Ovary (tissue), 7 donors: ENCODE measurements at regions not wholly inside any gene's neighbourhood (a gene's known extent, or its start where the extent isn't known, plus 50 kb on each side); places are given as distances from the start of the nearest gene placed in this dataset.

Experiments used
- DNase-seq, 5 donors: peaks; one replicate each; pipeline ENCODE4 v3.0.0-alpha.2; 2019 to 2020
- H3K27ac ChIP-seq, 2 donors: fragments of 200-600 bp; one replicate each; pipeline versions ENCODE4 v1.5.1 to v1.8.0; 2019 to 2022
- H3K27me3 ChIP-seq: fragments of 200-600 bp; one replicate; pipeline ENCODE4 v1.8.0; 2022
- H3K36me3 ChIP-seq: fragments of 200-600 bp; sonication (generic); one replicate; pipeline ENCODE4 v1.5.1; 2019
- H3K4me1 ChIP-seq: one replicate; pipeline ENCODE4 v1.8.1; 2013; ENCODE audit warnings: mild to moderate bottlenecking, moderate library complexity; ENCODE audit not compliant: insufficient read depth
- H3K4me3 ChIP-seq: fragments of 200-600 bp; sonication (generic); one replicate; pipeline ENCODE4 v1.5.1; 2017
- H3K9me3 ChIP-seq, 2 donors: fragments of 200-600 bp in 1 of 2; sonication (generic) in 1 of 2; one replicate each; pipeline versions ENCODE4 v1.5.1 to v1.8.1; 2013 to 2019; ENCODE audit warnings: mild to moderate bottlenecking in 1 of 2, moderate library complexity in 1 of 2
- CTCF ChIP-seq, 3 donors: fragments of 450-650 bp in 2 of 3; fragments of 200-600 bp in 1 of 3; IDR thresholded peaks; one replicate each; pipeline versions ENCODE4 v1.5.1 to v1.8.0; 2016 to 2022; ENCODE audit warnings: antibody characterized with exemption in 3 of 3, mild to moderate bottlenecking in 1 of 3
- EP300 ChIP-seq: sonication (generic); formaldehyde crosslinking; IDR thresholded peaks from one replicate; pipeline ENCODE4 v1.6.1; 2017; ENCODE audit warnings: antibody characterized with exemption
- POLR2A ChIP-seq: fragments of 450-650 bp; IDR thresholded peaks from one replicate; pipeline ENCODE4 v1.6.1; 2017; ENCODE audit warnings: antibody characterized with exemption, mild to moderate bottlenecking, moderate library complexity
- WGBS, 3 donors: extraction: QIAGEN DNeasy Blood & Tissue Kit in 1 of 3; methylation state at CpG; one replicate each; pipeline versions ENCODE4 v1.1.5 to v1.1.7; 2013 to 2017; 5-methylcytosine and 5-hydroxymethylcytosine counted together
- intact Hi-C, 4 donors: fragments of 100-400 bp; cut with DNase I; formaldehyde crosslinking; loops; one replicate each; pipeline versions ENCODE4 v1.11.0 to v1.15.1; 2022 to 2023
- donor health status: DM: no; HTN: no; CAD: no; lungs with moderate emphysema.
- donor health status: DM: no; HTN: no; CAD: no.
- donor health status: Bipolar disorder and iron deficiency.
- donor health status: DM: no; HTN: no; CAD: no.
- donor health status: DM: yes; HTN: yes; CAD: no.

GRCh38 chr9:75633451-75634057, 256.9 kb upstream of the PCSK5 start:
- no peaks in the 10 kb centered on the region for H3K9me3 ChIP-seq
- intact Hi-C loops = no loop called here
- TF ChIP-seq POLR2A = no peak
- no peak overlapping the region for H3K27ac ChIP-seq
- no peak overlapping the region for H3K4me3 ChIP-seq
- 41 to 63% (median 50%) methylated on average over 7 of the region's 7 CpGs for WGBS, 3 donors
- no peaks in the 10 kb centered on the region for H3K27me3 ChIP-seq
- H3K36me3 ChIP-seq = no peaks in the 10 kb centered on the region
- DNase-seq = no peak
- no peaks in the 10 kb centered on the region for H3K4me1 ChIP-seq

GRCh38 chr9:75636427-75637045, 253.9 kb upstream of the PCSK5 start:
- WGBS, 3 donors = 82 to 89% (median 83%) methylated on average over 4 of the region's 4 CpGs
- H3K27ac ChIP-seq = no peak overlapping the region
- H3K4me3 ChIP-seq = no peak overlapping the region
- no peaks in the 10 kb centered on the region for H3K4me1 ChIP-seq
- no peaks in the 10 kb centered on the region for H3K36me3 ChIP-seq
- DNase-seq = no peak
- H3K27me3 ChIP-seq = no peaks in the 10 kb centered on the region
- H3K9me3 ChIP-seq = no peaks in the 10 kb centered on the region
- no peak for TF ChIP-seq POLR2A
- TF ChIP-seq CTCF (IDR thresholded peaks at IDR 0.05) = no peak
- no peak for TF ChIP-seq EP300
- intact Hi-C loops = no loop called here

GRCh38 chr9:75639971-75640610, 250.4 kb upstream of the PCSK5 start:
- H3K4me1 ChIP-seq = peaks cover 2% of the 10 kb centered on the region
- TF ChIP-seq POLR2A (no peak), CTCF (IDR thresholded peaks at IDR 0.05) (no peak), EP300 (no peak)
- no peaks in the 10 kb centered on the region for H3K9me3 ChIP-seq
- H3K4me3 ChIP-seq = no peak overlapping the region
- H3K36me3 ChIP-seq = no peaks in the 10 kb centered on the region
- intact Hi-C loops = no loop called here
- H3K27me3 ChIP-seq = no peaks in the 10 kb centered on the region
- H3K27ac ChIP-seq = no peak overlapping the region
- no peak for DNase-seq
- 91 to 95% (median 95%) methylated on average over 1 of the region's 1 CpG for WGBS, 3 donors

GRCh38 chr9:75642522-75642921, 248.0 kb upstream of the PCSK5 start:
- no peak for DNase-seq
- no peaks in the 10 kb centered on the region for H3K36me3 ChIP-seq
- peaks cover 2% of the 10 kb centered on the region for H3K4me1 ChIP-seq
- H3K27me3 ChIP-seq = no peaks in the 10 kb centered on the region
- intact Hi-C loops = no loop called here
- no peak overlapping the region for H3K4me3 ChIP-seq
- H3K9me3 ChIP-seq = no peaks in the 10 kb centered on the region
- TF ChIP-seq CTCF (IDR thresholded peaks at IDR 0.05) = no peak
- TF ChIP-seq POLR2A = no peak
- no peak overlapping the region for H3K27ac ChIP-seq

GRCh38 chr9:75644649-75645048, 245.8 kb upstream of the PCSK5 start:
- H3K36me3 ChIP-seq = no peaks in the 10 kb centered on the region
- WGBS, 3 donors = 45 to 63% (median 52%) methylated on average over 2 of the region's 2 CpGs
- TF ChIP-seq CTCF (IDR thresholded peaks at IDR 0.05) (no peak), POLR2A (no peak), EP300 (no peak)
- peaks cover 2% of the 10 kb centered on the region for H3K4me1 ChIP-seq
- intact Hi-C loops = no loop called here
- DNase-seq = no peak
- no peaks in the 10 kb centered on the region for H3K27me3 ChIP-seq
- H3K27ac ChIP-seq = no peak overlapping the region
- no peak overlapping the region for H3K4me3 ChIP-seq
- no peaks in the 10 kb centered on the region for H3K9me3 ChIP-seq
